Loucy (cell line): ENCODE measurements at regions not wholly inside any gene's neighbourhood (a gene's known extent, or its start where the extent isn't known, plus 50 kb on each side); places are given as distances from the start of the nearest gene placed in this dataset.

ENCODE experiments used
- CTCF ChIP-seq: fragments of 200-600 bp; sonication (generic); conservative IDR thresholded peaks from 2 replicates; pipeline ENCODE4 v1.5.1; 2014; ENCODE audit warnings: mild to moderate bottlenecking, antibody characterized with exemption, low read length
- EZH2phosphoT487 ChIP-seq: fragments of 200-600 bp; IDR thresholded peaks from 2 replicates; pipeline ENCODE4 v1.6.1; 2018; ENCODE audit warnings: antibody characterized with exemption, mild to moderate bottlenecking, moderate library complexity, borderline replicate concordance

- TF ChIP-seq CTCF (no peak), EZH2phosphoT487 (no peak)
These were observed 151.3 kb downstream of the CYSLTR2 start for GRCh38 chr13:48804821-48805601.
